ENCODE measurements at regions not wholly inside any gene's neighbourhood (a gene's known extent, or its start where the extent isn't known, plus 50 kb on each side); places are given as distances from the start of the nearest gene placed in this dataset.

DNA sequence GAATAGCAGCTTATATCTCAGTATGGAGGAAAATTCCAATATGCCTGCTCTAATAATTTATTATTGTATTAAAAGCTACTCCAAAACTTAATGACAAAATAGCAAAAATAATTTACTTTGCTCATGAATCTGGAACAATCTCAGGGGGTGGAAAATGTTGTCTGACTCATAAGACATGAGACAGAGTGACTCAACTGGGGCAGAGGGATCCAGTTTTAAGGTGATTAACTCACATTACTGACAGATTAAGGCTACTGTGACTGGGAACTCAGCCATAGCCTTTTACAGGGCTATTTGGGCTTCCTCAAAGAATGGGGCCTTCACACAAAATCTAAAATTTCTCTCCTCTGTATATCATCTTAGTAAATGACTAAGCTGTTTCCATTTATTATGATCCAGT is 1172.9 kb downstream of the CDH12 start:
- TF ChIP-seq, protein P1, sequence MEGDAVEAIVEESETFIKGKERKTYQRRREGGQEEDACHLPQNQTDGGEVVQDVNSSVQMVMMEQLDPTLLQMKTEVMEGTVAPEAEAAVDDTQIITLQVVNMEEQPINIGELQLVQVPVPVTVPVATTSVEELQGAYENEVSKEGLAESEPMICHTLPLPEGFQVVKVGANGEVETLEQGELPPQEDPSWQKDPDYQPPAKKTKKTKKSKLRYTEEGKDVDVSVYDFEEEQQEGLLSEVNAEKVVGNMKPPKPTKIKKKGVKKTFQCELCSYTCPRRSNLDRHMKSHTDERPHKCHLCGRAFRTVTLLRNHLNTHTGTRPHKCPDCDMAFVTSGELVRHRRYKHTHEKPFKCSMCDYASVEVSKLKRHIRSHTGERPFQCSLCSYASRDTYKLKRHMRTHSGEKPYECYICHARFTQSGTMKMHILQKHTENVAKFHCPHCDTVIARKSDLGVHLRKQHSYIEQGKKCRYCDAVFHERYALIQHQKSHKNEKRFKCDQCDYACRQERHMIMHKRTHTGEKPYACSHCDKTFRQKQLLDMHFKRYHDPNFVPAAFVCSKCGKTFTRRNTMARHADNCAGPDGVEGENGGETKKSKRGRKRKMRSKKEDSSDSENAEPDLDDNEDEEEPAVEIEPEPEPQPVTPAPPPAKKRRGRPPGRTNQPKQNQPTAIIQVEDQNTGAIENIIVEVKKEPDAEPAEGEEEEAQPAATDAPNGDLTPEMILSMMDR (IDR thresholded peaks at IDR 0.05; ENCODE audit: insufficient read depth, low read length): no peak
- TF ChIP-seq GABPA (IDR thresholded peaks at IDR 0.05; ENCODE audit: low read depth) (no peak), POLR2AphosphoS5 (IDR thresholded peaks at IDR 0.05; ENCODE audit: low read depth) (no peak), SPI1 (IDR thresholded peaks at IDR 0.05; ENCODE audit: borderline replicate concordance, low read depth) (no peak)
- TF ChIP-seq, protein P2, sequence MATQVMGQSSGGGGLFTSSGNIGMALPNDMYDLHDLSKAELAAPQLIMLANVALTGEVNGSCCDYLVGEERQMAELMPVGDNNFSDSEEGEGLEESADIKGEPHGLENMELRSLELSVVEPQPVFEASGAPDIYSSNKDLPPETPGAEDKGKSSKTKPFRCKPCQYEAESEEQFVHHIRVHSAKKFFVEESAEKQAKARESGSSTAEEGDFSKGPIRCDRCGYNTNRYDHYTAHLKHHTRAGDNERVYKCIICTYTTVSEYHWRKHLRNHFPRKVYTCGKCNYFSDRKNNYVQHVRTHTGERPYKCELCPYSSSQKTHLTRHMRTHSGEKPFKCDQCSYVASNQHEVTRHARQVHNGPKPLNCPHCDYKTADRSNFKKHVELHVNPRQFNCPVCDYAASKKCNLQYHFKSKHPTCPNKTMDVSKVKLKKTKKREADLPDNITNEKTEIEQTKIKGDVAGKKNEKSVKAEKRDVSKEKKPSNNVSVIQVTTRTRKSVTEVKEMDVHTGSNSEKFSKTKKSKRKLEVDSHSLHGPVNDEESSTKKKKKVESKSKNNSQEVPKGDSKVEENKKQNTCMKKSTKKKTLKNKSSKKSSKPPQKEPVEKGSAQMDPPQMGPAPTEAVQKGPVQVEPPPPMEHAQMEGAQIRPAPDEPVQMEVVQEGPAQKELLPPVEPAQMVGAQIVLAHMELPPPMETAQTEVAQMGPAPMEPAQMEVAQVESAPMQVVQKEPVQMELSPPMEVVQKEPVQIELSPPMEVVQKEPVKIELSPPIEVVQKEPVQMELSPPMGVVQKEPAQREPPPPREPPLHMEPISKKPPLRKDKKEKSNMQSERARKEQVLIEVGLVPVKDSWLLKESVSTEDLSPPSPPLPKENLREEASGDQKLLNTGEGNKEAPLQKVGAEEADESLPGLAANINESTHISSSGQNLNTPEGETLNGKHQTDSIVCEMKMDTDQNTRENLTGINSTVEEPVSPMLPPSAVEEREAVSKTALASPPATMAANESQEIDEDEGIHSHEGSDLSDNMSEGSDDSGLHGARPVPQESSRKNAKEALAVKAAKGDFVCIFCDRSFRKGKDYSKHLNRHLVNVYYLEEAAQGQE (IDR thresholded peaks at IDR 0.05; ENCODE audit: insufficient replicate concordance, low read depth): no peak
